ENCODE measurements at regions not wholly inside any gene's neighbourhood (a gene's known extent, or its start where the extent isn't known, plus 50 kb on each side); places are given as distances from the start of the nearest gene placed in this dataset.
"Not testable (repeated sequence)": the region's sequence is repeated elsewhere in the genome, so short reads cannot be mapped to it uniquely, and the experiment has no call there.

DNA sequence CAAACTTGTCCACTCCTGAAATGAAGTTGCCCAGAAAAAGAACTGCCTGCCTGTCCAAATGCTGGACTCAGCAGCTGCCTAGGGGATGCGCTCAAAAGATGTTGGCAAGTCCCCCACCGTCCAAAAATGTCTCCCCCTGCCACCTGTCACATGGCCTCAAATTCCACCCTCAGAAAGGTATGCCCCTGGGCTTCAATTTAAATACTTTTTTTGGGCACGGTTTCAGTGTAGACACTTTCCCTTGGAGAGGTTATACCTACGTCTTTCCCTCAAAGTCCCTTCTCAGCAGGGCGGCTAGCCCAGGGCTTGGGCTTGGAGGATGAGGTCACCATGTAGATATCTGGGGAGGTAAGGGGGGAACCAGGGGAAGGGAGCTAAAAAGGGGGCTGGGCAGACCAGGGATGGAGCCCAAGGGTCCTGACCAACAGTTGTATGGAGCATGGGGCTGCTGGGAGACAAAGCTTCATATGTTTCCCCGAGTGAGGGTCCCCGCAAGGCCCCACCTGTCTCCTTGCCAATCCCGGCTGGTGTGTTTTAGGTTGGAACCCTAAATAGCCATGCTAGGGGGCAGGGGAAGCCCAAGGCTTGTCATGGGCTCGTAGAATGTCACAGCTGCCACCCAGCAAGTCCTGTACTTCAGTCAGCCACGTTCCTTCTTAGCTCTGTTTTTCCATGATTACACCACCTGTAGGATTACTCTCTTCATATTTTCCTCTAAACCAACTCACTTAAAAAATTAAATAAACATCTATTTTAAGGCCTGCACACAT, 131.2 kb upstream of the TBX3 start:
- Mint-ChIP-seq H3K4me3 (no peak overlapping the region), H3K27ac (no peak overlapping the region), H3K36me3 (no peaks in the 10 kb centered on the region), H3K27me3 (ENCODE audit: low read depth in 3 of 3) (peaks cover 2 to 4% (median 2%) of the 10 kb centered on the region in 3 donors), H3K4me1 (no peaks in the 10 kb centered on the region), H3K9me3 (peaks cover 0 to 10% (median 1%) of the 10 kb centered on the region in 6 donors)
- no peak for DNase-seq

DNA sequence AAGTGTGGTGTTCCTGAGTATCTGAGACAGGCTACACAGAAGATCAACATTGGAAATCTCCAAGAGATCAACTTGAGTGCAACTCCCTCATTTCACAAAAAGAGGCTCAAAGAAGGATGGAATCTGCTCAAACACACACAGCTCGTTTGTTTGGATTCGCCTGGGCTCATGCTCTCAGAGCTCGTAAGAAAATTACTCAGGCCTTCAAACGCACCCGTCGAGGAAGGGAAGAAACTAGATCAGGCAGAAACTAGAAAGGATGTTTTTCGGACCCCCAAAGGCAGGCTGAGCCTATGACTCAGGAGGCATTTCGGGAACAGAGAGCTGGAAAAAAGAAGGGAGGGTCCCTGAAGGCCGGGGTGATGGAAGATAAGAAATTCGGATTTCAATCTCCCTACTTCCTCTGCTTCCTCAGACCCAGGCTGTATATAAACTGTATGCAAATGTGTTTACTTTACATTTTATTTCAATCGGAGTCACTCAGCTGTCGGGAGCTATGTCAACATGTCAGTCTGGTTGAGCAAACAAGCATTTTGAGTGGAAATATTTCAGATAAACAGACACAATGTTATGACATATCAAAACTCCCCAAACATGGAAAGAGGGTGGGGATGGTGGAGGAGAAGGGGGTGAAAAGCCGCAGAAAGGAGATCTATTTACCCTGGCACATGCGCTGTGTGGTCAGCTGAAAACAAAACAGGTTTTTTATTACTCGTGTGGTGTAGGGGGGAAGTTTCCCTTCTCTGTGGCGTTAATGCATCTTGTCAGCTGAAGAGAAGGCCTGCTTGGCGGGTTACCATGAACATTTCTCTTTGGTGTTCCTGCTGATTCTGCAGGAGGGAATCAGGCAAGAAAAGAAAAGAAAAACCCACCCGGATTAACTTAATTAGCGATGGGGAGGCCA, 129.1 kb upstream of the TBX3 start:
- Mint-ChIP-seq H3K4me3 (no peak overlapping the region), H3K4me1 (no peaks in the 10 kb centered on the region), H3K27ac (no peak overlapping the region), H3K36me3 (no peaks in the 10 kb centered on the region), H3K9me3 (peaks cover 0 to 10% (median 3%) of the 10 kb centered on the region in 6 donors), H3K27me3 (ENCODE audit: low read depth in 3 of 3) (peaks cover 2 to 4% (median 2%) of the 10 kb centered on the region in 3 donors)
- DNase-seq = no peak

- peaks cover under 1 to 4% (median 2%) of the 10 kb centered on the region in 3 donors for H3K27me3 Mint-ChIP-seq (ENCODE audit: low read depth in 3 of 3)
- no peak for DNase-seq
- H3K27ac Mint-ChIP-seq = no peak overlapping the region
- H3K4me1 Mint-ChIP-seq = no peaks in the 10 kb centered on the region
- no peak overlapping the region for H3K4me3 Mint-ChIP-seq
- H3K9me3 Mint-ChIP-seq = peaks cover 0 to 14% (median 4%) of the 10 kb centered on the region in 6 donors
- no peaks in the 10 kb centered on the region for H3K36me3 Mint-ChIP-seq
Measured at GRCh38 chr12:114812384-114812783, 128.4 kb upstream of the TBX3 start.

DNA sequence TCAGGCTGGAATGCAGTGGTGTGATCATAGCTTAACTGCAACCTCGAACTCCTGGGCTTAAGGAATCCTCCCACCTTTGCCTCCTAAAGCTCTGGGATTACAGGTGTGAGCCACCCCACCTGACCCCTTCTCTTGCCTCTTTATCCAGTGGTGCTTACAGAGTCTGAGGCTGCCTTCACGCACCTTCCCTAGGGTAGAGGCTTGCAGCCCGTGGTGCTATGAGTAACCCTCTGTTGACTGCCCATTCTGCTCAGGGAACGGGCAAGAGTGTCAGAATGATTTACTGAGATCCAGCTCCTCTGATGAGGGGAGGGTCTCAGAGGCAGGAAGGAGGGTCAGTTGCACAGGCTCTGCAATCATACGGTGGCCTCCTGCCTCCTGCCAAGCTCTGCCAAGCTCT, 125.1 kb upstream of the TBX3 start:
- H3K4me1 Mint-ChIP-seq = no peaks in the 10 kb centered on the region
- peaks cover 0 to under 1% (median 0%) of the 10 kb centered on the region in 3 donors for H3K27me3 Mint-ChIP-seq (ENCODE audit: low read depth in 3 of 3)
- H3K4me3 Mint-ChIP-seq = no peak overlapping the region
- no peak for DNase-seq
- H3K27ac Mint-ChIP-seq = no peak overlapping the region
- no peaks in the 10 kb centered on the region for H3K36me3 Mint-ChIP-seq
- H3K9me3 Mint-ChIP-seq = peaks cover 0 to 12% (median 5%) of the 10 kb centered on the region in 6 donors

- H3K27ac Mint-ChIP-seq; H3K9me3 Mint-ChIP-seq; H3K27me3 Mint-ChIP-seq (ENCODE audit: low read depth in 3 of 3); H3K4me1 Mint-ChIP-seq; H3K4me3 Mint-ChIP-seq; H3K36me3 Mint-ChIP-seq; DNase-seq: not testable (repeated sequence)
Measured at GRCh38 chr12:114801381-114801780, 117.4 kb upstream of the TBX3 start.

DNA sequence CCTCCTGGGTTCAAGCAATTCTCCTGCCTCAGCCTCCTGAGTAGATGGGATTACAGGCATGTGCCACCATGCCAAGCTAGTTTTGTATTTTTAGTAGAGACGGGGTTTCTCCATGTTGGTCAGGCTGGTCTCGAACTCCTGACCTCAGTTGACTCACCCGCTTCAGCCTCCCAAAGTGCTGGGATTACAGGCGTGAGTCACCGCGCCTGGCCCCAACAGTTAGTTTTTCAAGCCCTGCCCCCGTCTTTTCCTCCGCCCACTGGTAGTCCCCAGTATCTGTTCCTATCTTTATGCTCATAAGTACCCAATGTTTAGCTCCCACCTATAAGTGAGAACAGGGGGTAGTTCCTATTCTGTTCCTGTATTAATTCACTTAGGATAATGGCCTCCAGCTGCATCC, 116.6 kb upstream of the TBX3 start:
- H3K27ac Mint-ChIP-seq; H3K4me3 Mint-ChIP-seq; DNase-seq; H3K27me3 Mint-ChIP-seq (ENCODE audit: low read depth in 3 of 3); H3K9me3 Mint-ChIP-seq; H3K4me1 Mint-ChIP-seq; H3K36me3 Mint-ChIP-seq: not testable (repeated sequence)

GRCh38 chr12:114799574-114800487, 115.9 kb upstream of the TBX3 start:
- Mint-ChIP-seq H3K9me3 (peaks cover 0 to 2% (median 0%) of the 10 kb centered on the region in 6 donors), H3K27ac (no peak overlapping the region), H3K27me3 (ENCODE audit: low read depth in 3 of 3) (no peaks in the 10 kb centered on the region), H3K4me1 (no peaks in the 10 kb centered on the region), H3K4me3 (no peak overlapping the region), H3K36me3 (no peaks in the 10 kb centered on the region)
- DNase-seq = no peak

DNA sequence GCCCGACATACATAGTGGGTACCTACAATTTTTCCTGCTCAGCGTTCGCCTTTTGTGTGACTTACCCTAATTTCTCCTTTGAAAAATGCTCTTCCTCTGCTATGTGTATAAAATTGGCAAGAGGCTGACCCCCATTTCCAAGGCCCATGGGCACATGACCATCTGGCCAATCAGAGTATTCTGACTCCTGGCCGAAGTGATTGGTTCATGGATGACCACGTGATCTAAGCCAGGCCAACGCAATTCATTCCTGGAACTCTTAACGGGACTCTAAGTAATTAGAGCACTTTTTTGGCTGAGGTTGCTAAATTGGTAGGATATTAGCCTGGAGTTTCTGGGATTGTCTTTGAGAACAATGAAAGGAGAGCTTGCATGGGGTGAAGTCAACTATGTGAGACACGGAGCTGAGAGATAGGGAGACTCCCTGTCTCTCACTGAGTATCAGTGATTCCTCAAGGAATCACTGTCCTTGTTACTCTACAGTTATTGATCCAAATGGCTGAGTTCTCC, 110.1 kb upstream of the TBX3 start:
- H3K9me3 Mint-ChIP-seq = peaks cover 0 to 2% (median under 1%) of the 10 kb centered on the region in 6 donors
- H3K27ac Mint-ChIP-seq = no peak overlapping the region
- no peaks in the 10 kb centered on the region for H3K4me1 Mint-ChIP-seq
- DNase-seq = no peak
- H3K36me3 Mint-ChIP-seq = no peaks in the 10 kb centered on the region
- H3K27me3 Mint-ChIP-seq (ENCODE audit: low read depth in 3 of 3) = no peaks in the 10 kb centered on the region
- H3K4me3 Mint-ChIP-seq = no peak overlapping the region

GRCh38 chr12:114790276-114790675, 106.3 kb upstream of the TBX3 start:
- Mint-ChIP-seq H3K27ac (no peak overlapping the region), H3K9me3 (peaks cover 0 to 2% (median under 1%) of the 10 kb centered on the region in 6 donors), H3K4me3 (no peak overlapping the region), H3K4me1 (no peaks in the 10 kb centered on the region), H3K27me3 (ENCODE audit: low read depth in 3 of 3) (no peaks in the 10 kb centered on the region), H3K36me3 (no peaks in the 10 kb centered on the region)
- DNase-seq = no peak

DNA sequence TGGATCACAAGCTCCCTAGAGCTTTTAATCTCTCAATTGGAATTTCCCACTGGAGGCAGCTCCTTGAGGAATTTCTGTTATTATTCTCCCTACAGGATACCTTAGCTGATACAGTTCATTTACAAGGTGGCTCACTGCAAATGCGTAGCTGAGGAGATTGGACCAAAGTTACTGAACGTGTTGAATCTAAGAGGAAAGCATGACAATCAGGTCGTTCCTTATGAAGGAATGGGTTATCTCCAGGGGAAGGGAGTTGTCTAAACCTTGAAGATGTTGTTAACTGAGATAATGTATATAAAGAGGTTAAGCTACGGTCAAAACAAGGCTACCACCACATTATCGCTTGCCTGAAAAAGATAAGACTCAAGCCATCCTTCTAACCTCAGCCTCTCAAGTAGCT, 105.8 kb upstream of the TBX3 start:
- no peak for DNase-seq
- H3K4me1 Mint-ChIP-seq = no peaks in the 10 kb centered on the region
- H3K36me3 Mint-ChIP-seq = no peaks in the 10 kb centered on the region
- peaks cover 0 to 4% (median under 1%) of the 10 kb centered on the region in 6 donors for H3K9me3 Mint-ChIP-seq
- H3K27me3 Mint-ChIP-seq (ENCODE audit: low read depth in 3 of 3) = no peaks in the 10 kb centered on the region
- H3K27ac Mint-ChIP-seq = no peak overlapping the region
- H3K4me3 Mint-ChIP-seq = no peak overlapping the region

DNA sequence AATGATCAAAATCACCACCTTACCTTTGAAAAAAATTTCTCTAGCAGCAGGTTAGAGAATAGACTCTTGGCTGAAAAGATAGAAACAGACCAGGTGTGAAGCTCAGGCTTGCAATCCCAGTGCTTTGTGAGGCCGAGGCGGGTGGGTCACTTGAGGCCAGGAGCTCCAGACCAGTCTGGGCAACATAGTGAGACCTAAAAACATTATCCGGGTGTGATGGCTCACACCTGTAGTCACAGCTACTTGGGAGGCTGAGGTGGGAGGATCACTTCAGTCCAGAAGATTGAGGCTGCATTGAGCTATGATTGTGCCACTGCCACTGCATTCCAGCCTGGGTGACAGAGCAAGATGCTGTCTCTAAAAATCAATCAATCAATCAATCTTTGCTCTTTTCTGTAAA, 105.3 kb upstream of the TBX3 start:
- H3K4me1 Mint-ChIP-seq = no peaks in the 10 kb centered on the region
- H3K9me3 Mint-ChIP-seq = peaks cover 0 to 4% (median under 1%) of the 10 kb centered on the region in 6 donors
- no peak overlapping the region for H3K27ac Mint-ChIP-seq
- H3K4me3 Mint-ChIP-seq = no peak overlapping the region
- DNase-seq = no peak
- H3K36me3 Mint-ChIP-seq = no peaks in the 10 kb centered on the region
- no peaks in the 10 kb centered on the region for H3K27me3 Mint-ChIP-seq (ENCODE audit: low read depth in 3 of 3)

GRCh38 chr12:114784526-114784925, 100.6 kb upstream of the TBX3 start:
- no peaks in the 10 kb centered on the region for H3K4me1 Mint-ChIP-seq
- H3K27me3 Mint-ChIP-seq (ENCODE audit: low read depth in 3 of 3) = no peaks in the 10 kb centered on the region
- no peak for DNase-seq
- H3K27ac Mint-ChIP-seq = no peak overlapping the region
- no peak overlapping the region for H3K4me3 Mint-ChIP-seq
- H3K9me3 Mint-ChIP-seq = peaks cover 0 to 2% (median 0%) of the 10 kb centered on the region in 6 donors
- H3K36me3 Mint-ChIP-seq = no peaks in the 10 kb centered on the region

- H3K27me3 Mint-ChIP-seq (ENCODE audit: low read depth in 3 of 3) = peaks cover 0 to 1% (median 0%) of the 10 kb centered on the region in 3 donors
- no peak overlapping the region for H3K27ac Mint-ChIP-seq
- H3K4me3 Mint-ChIP-seq = no peak overlapping the region
- no peak for DNase-seq
- H3K9me3 Mint-ChIP-seq = peaks cover 0 to 2% (median 0%) of the 10 kb centered on the region in 6 donors
- H3K36me3 Mint-ChIP-seq = no peaks in the 10 kb centered on the region
- H3K4me1 Mint-ChIP-seq = no peaks in the 10 kb centered on the region
Measured at GRCh38 chr12:114783089-114783618, 99.2 kb upstream of the TBX3 start.
